ENCODE measurements at regions not wholly inside any gene's neighbourhood (a gene's known extent, or its start where the extent isn't known, plus 50 kb on each side); places are given as distances from the start of the nearest gene placed in this dataset.

DNA sequence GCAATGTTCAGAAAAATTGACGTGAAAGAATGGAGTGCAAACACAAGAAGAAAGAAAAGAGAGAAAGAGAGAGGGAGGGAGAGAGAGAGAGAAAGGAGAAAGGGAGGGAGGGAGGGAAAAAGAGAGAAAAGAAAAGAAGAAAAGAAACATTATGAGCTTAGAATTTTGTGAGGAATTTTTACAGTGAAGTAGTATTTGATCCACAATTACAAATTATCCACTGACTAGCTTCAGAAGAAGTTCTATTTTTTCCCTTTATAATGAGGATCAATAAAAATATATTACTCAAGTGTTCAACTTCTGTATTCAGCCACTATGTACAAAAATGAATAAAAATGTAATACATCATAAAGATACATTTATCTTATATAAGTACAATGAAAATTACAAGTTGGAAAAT is 494.5 kb upstream of the CA10 start:
- no peak for DNase-seq (ENCODE audit: low read depth)
- TF ChIP-seq, protein P1, sequence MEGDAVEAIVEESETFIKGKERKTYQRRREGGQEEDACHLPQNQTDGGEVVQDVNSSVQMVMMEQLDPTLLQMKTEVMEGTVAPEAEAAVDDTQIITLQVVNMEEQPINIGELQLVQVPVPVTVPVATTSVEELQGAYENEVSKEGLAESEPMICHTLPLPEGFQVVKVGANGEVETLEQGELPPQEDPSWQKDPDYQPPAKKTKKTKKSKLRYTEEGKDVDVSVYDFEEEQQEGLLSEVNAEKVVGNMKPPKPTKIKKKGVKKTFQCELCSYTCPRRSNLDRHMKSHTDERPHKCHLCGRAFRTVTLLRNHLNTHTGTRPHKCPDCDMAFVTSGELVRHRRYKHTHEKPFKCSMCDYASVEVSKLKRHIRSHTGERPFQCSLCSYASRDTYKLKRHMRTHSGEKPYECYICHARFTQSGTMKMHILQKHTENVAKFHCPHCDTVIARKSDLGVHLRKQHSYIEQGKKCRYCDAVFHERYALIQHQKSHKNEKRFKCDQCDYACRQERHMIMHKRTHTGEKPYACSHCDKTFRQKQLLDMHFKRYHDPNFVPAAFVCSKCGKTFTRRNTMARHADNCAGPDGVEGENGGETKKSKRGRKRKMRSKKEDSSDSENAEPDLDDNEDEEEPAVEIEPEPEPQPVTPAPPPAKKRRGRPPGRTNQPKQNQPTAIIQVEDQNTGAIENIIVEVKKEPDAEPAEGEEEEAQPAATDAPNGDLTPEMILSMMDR (IDR thresholded peaks at IDR 0.05; ENCODE audit: low read depth, low read length), result no peak
- no peak for TF ChIP-seq MYC (IDR thresholded peaks at IDR 0.05; ENCODE audit: low read depth, low read length)
- H3K4me3 ChIP-seq (ENCODE audit: low read depth, low read length), result no peak overlapping the region

DNA sequence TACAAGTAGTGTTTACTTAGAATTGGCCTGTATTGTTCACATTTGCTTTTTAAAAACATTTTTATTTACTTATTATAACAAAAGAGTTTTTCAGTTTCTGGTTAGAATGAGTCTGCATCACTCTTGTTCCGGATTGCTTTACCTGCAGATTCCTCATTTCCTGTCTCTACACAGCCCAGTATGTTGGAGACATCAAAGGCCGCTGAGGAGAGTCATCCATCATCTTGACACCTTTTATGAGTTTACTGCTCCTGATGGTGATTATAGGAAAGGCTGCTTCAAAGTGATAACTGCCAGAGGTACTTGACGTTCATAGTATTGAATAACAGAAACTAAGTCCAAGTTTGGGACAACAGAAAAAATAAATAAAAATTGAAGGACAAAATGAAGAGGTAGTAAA is 490.5 kb upstream of the CA10 start:
- no peak for DNase-seq (ENCODE audit: low read depth)
- no peak for TF ChIP-seq MYC (IDR thresholded peaks at IDR 0.05; ENCODE audit: low read depth, low read length)
- TF ChIP-seq POLR2A (IDR thresholded peaks at IDR 0.05; ENCODE audit: extremely low read depth, insufficient read length), result no peak
- TF ChIP-seq, protein P1 (IDR thresholded peaks at IDR 0.05; ENCODE audit: low read depth, low read length), result no peak
- TF ChIP-seq, protein P2, sequence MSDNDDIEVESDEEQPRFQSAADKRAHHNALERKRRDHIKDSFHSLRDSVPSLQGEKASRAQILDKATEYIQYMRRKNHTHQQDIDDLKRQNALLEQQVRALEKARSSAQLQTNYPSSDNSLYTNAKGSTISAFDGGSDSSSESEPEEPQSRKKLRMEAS (IDR thresholded peaks at IDR 0.05; ENCODE audit: low read depth, low read length), result no peak
- H3K4me3 ChIP-seq (ENCODE audit: low read depth, low read length), result no peak overlapping the region

DNA sequence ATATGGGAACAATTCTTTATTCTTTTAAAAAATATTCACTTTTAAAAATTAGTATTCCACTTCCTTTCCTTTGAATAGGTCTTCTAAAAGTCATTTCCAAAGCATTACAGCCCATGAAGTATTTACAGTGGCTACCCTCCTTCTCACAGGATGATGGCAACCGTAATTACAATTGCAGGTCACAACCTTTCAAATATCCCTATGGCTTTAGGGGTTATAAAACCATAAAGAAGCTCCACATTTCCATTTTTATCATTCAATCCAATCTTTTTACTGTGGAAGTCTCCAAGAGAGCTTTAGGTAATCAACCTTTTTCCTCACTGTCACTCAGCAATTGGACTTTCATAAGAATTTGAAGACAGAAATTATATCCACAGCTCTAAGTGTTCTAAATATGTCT is 488.9 kb upstream of the CA10 start:
- DNase-seq (ENCODE audit: low read depth), result no peak
- H3K4me3 ChIP-seq (ENCODE audit: low read depth, low read length), result no peak overlapping the region
- no peak for TF ChIP-seq MYC (IDR thresholded peaks at IDR 0.05; ENCODE audit: low read depth, low read length)
- TF ChIP-seq, protein P2 (IDR thresholded peaks at IDR 0.05; ENCODE audit: low read depth, low read length), result no peak
- TF ChIP-seq, protein P1 (IDR thresholded peaks at IDR 0.05; ENCODE audit: low read depth, low read length), result no peak
- no peak for TF ChIP-seq POLR2A (IDR thresholded peaks at IDR 0.05; ENCODE audit: extremely low read depth, insufficient read length)

DNA sequence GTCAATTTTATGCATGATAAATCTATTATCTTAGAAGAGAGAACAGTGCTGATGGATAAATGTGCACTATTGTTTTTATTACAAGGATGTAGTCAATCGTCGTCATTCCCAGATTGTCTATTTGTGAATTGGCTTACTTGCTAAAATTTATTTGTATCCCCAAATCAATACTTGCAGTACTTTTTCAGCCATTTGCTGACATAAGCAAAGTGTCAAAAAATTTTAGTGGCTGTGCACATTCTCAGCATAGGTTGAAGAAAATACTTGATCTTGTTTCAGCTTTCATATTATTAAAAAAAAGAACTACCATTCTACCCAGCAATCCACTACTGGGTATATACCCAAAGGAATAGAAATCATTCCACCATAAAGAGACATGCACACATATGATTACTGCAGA is 477.9 kb upstream of the CA10 start:
- H3K4me3 ChIP-seq (ENCODE audit: low read depth, low read length), result no peak overlapping the region
- TF ChIP-seq, protein P2 (IDR thresholded peaks at IDR 0.05; ENCODE audit: low read depth, low read length), result no peak
- TF ChIP-seq POLR2A (IDR thresholded peaks at IDR 0.05; ENCODE audit: extremely low read depth, insufficient read length) (no peak), MYC (IDR thresholded peaks at IDR 0.05; ENCODE audit: low read depth, low read length) (no peak)
- TF ChIP-seq, protein P1 (IDR thresholded peaks at IDR 0.05; ENCODE audit: low read depth, low read length), result no peak
- DNase-seq (ENCODE audit: low read depth), result no peak

DNA sequence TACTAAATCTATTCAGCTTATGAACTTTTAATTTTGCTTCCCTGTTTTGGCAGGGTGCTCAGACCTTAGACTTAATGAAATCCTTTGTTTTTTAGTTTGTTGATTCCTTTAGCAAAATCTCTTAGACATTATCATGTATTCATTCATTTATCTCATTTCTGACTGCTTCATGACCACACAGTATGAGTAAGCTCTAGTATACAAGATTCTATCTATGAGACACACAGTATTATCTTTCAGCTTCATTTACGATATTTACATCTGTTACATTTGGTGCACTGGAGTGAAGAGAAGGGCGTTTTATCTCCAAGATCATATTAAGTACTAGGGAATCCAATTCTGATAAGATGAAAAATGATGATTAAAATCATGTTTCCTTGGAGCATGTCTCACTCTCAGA is 448.1 kb upstream of the CA10 start:
- TF ChIP-seq, protein P2 (IDR thresholded peaks at IDR 0.05; ENCODE audit: low read depth, low read length), result no peak
- TF ChIP-seq POLR2A (IDR thresholded peaks at IDR 0.05; ENCODE audit: extremely low read depth, insufficient read length) (no peak), MYC (IDR thresholded peaks at IDR 0.05; ENCODE audit: low read depth, low read length) (no peak)
- TF ChIP-seq, protein P1 (IDR thresholded peaks at IDR 0.05; ENCODE audit: low read depth, low read length), result no peak
- H3K4me3 ChIP-seq (ENCODE audit: low read depth, low read length), result no peak overlapping the region
- DNase-seq (ENCODE audit: low read depth), result no peak

DNA sequence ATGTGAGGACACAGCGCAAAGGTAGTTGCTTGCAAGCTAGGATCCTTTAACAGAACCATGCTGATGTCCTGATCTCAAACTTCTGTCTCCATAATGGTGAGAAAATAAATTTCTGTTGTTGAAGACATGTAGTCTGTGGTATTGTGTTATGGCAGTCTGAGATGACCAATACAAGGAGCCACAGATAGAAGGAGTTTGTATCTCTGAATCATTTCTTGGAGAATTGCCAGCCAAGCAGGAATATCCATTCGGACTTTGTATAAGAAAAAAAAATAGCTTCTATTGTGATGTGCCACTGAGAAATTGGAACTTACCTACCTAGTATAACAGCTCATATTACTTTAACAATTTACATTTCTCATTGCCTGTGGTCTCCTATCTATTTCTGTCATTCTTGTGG is 447.6 kb upstream of the CA10 start:
- DNase-seq (ENCODE audit: low read depth), result no peak
- no peak overlapping the region for H3K4me3 ChIP-seq (ENCODE audit: low read depth, low read length)
- TF ChIP-seq POLR2A (IDR thresholded peaks at IDR 0.05; ENCODE audit: extremely low read depth, insufficient read length), result no peak
- TF ChIP-seq, protein P2 (IDR thresholded peaks at IDR 0.05; ENCODE audit: low read depth, low read length), result no peak
- TF ChIP-seq, protein P1 (IDR thresholded peaks at IDR 0.05; ENCODE audit: low read depth, low read length), result no peak
- TF ChIP-seq MYC (IDR thresholded peaks at IDR 0.05; ENCODE audit: low read depth, low read length), result no peak
